Fibroblast of the aortic adventitia (primary cell): ENCODE measurements at regions not wholly inside any gene's neighbourhood (a gene's known extent, or its start where the extent isn't known, plus 50 kb on each side); places are given as distances from the start of the nearest gene placed in this dataset.

Experiments
- DNase-seq: peaks from one replicate; pipeline ENCODE4 v3.0.0-alpha.2; 2010; ENCODE audit warnings: low read depth
- H3K4me3 ChIP-seq: 2 replicates; pipeline ENCODE4 v1.5.1; 2011; ENCODE audit warnings: low read depth, mild to moderate bottlenecking, control low read depth, low read length, moderate library complexity
- TF ChIP-seq, protein P1 (sequence below): IDR thresholded peaks from 2 replicates; pipeline ENCODE4 v1.5.1; 2011; ENCODE audit warnings: mild to moderate bottlenecking, low read length, control low read depth, inconsistent platforms; ENCODE audit not compliant: insufficient read depth

DNA sequence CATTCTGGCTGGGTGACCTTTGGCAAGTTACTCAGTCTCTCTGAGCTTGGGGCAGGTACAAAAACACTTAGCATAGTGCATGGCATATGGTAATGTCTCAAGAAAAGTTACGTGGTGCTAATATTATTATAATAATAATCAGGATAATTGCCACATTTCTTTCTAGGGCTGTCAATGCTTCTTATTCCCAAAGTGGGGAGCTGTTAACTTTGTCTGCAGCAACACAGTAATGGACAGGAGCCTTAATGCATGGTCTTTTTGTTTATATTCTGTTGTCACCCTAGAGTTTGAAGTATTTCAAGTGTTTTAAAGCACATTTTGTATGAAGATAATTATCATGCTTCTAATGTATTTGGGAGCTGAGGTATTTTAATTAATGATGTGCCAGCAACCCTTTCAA, 121.8 kb downstream of the FHIP1A start:
- DNase-seq: no peak
- H3K4me3 ChIP-seq: no peak overlapping the region
- TF ChIP-seq, protein P1, sequence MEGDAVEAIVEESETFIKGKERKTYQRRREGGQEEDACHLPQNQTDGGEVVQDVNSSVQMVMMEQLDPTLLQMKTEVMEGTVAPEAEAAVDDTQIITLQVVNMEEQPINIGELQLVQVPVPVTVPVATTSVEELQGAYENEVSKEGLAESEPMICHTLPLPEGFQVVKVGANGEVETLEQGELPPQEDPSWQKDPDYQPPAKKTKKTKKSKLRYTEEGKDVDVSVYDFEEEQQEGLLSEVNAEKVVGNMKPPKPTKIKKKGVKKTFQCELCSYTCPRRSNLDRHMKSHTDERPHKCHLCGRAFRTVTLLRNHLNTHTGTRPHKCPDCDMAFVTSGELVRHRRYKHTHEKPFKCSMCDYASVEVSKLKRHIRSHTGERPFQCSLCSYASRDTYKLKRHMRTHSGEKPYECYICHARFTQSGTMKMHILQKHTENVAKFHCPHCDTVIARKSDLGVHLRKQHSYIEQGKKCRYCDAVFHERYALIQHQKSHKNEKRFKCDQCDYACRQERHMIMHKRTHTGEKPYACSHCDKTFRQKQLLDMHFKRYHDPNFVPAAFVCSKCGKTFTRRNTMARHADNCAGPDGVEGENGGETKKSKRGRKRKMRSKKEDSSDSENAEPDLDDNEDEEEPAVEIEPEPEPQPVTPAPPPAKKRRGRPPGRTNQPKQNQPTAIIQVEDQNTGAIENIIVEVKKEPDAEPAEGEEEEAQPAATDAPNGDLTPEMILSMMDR: no peak

DNA sequence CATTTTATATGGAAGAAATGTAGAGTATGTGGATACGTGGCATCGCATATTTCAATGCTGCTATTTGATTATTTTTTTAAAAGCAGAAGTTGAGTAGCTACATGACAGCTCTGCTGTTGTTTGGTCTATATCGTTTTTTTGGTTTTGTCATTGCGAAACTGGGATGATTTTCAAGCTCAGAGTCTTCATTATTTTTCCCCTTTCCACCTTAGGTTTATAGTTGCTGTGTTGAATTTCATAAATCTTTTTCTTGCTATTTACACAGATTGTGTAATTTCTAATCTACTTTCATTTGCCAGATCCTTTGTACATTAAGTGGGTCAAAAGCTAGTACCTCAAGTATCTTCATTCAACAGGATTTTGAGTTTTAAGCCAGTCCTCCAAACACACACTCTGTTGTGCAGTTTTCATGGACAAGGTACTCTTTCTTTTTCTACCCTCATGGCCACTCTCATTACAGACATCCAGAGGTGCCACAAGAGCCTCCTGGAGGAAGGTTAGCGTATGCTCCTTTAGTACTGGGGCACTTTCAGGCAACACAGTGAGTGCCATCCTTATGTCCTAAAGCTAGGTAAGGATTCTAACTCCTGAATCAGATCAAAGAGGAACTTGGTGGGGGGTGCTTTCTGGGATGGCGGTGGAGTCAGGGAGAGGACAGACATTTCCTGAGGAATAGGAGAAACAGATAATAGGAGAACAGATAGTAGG, 123.2 kb downstream of the FHIP1A start:
- no peak for DNase-seq
- TF ChIP-seq, protein P1: no peak
- no peak overlapping the region for H3K4me3 ChIP-seq

DNA sequence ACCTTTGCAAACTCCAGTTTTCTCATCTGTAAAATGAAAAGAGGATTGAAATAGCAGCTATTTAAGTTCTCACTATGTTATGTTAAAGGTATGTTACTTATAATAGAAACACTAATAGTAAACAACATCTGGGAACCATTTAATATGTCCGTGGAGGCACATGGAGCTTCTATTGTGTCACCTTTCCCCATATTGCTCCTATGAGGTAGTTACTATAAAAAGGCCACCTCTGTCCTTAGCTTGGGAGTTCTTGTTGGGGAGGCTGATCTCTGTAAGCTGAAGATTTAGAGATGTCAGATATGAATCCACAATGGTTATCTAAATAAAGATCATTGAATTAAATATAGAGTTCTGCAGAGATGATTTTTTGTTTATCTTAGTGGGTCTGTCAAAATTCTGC, 125.2 kb downstream of the FHIP1A start:
- DNase-seq: no peak
- TF ChIP-seq, protein P1: no peak
- no peak overlapping the region for H3K4me3 ChIP-seq

DNA sequence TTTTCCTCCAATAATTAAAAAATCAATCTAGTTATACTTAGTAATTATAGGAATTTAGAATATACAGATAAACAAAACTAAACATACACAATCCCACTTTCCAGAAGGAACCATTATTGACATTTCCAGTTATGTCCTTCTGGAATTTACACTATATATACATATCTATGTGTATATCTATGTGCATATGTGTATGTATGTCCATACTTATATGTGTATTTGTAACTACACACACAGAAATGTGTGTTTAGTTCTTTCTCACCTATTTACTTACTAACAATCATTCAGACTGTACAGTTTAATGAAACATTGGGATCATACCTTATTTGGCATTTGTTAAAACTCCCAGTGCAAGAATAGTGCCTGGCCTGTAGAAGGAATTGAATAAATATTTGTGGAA, 126.4 kb downstream of the FHIP1A start:
- no peak overlapping the region for H3K4me3 ChIP-seq
- DNase-seq: no peak
- TF ChIP-seq, protein P1: no peak

DNA sequence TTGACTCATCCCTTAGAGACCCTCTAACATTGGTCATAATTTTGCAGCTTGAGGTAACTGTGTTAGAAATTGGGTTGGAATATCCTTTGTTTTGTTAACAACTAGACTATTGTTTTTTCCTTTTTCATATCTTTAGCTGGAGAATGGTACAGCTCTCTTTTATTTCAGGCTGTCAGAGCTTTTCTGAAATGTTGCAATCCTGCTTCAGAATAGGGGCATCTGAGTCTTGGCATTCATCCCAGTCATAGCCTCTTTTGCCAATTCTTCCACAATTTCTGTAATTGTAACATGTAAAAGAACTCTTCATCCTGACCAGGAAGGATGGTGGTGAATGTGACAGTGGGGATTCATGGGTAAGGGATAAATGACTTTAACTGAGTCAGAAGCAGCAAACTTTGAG, 128.7 kb downstream of the FHIP1A start:
- peak; percentile 87 for DNase-seq
- no peak overlapping the region for H3K4me3 ChIP-seq
- TF ChIP-seq, protein P1: no peak

DNA sequence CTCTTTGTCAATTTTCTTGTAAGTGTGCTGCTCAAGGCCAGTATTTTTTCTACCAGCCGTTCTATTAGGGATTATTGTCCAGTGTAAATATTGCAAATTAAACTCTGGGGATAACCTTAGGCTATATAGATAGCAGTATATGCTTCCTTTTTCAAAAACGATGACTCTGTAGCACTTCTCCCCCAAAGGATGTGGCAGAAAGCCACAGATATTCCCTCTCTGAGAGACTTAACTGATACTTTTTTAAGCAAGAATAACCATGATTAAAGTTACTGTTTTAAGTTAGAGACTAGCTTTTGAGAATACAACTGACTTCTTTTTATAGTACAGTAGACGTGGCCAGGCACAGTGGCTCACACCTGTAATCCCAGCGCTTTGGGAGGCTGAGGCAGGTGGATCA, 130.0 kb downstream of the FHIP1A start:
- H3K4me3 ChIP-seq: no peak overlapping the region
- TF ChIP-seq, protein P1: no peak
- DNase-seq: no peak
